Suppressor macrophage treated with lipopolysaccharide for 1 hour (primary cell): ENCODE measurements at regions not wholly inside any gene's neighbourhood (a gene's known extent, or its start where the extent isn't known, plus 50 kb on each side); places are given as distances from the start of the nearest gene placed in this dataset.
"Not testable (repeated sequence)": the region's sequence is repeated elsewhere in the genome, so short reads cannot be mapped to it uniquely, and the experiment has no call there.

Experiments
- DNase-seq, 3 donors: peaks; one replicate each; pipeline ENCODE4 v3.0.0-alpha.2; 2020 to 2022

DNA sequence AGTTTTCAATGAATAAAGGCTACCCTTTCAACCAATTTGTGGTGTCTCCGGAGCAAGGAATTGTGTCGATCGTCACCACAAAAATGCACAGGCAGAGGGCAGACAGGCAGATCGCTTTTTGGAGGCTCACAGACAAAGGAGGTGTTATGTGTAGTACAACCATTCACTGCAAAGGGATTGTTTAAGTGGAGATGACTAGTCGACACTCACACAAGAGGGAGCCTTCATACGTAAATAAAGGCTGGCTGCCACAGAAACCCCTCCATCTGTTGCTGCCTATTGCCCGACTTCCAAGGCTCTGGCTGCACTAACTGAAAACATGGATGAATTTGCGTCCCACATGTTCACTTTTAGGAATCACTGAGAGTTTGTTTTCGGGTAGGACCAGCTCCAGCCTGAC lies 281.1 kb downstream of the NKX6-1 start:
- DNase-seq, result no peak

DNA sequence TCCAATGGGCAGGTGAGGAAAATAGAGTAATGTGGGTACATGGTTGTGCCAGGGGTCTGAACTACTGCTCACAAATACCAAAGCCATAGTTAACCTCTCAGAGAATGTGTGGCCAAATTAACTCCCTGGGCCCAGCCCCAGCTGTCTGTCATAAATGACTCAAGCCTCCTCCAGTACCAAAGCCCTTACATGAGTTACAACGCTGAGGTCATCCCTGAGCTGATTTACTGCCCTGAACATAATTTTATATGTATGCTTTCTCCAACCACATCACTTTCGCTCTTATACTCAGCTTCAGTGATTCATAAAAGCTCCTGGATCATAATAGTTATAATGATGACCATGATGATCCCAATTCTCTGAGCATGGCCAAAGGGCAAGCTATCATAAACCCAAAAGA lies 283.9 kb downstream of the NKX6-1 start:
- DNase-seq, result no peak

DNA sequence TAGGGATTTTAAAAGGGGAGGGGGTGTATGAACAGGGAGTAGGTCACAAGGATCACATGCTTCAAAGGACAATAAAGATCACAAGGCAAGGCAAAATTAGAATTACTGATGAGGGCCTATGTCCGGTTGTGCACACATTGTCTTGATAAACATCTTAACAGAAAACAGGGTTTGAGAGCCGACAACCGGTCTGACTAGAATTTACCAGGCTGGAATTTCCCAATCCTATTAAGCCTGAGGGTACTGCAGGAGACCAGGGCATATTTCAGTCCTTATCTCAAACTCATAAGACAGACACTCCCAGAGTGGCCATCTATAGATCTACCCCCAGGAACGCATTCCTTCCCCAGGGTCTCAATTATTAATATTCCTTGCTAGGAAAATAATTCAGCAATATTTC lies 292.9 kb downstream of the NKX6-1 start:
- DNase-seq, result not testable (repeated sequence)

DNA sequence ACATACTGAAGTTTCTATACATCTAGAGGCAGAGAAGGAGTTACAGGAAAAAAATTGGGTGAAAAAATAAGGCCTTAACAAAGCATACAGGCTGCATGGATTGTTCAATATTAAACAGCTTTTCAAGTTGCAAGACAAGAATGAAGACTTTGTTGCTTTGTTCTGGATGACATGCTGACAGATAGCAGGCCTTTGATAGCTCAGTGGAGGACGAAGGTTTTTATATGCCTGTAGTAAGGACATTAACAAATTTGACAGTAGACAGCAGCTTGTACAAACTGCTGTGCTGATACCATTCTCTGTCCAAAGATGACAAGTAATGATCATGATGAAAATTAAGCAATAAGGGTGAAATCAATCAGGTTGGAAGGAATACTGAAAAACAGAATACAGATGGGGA lies 309.9 kb downstream of the NKX6-1 start:
- no peak for DNase-seq

DNA sequence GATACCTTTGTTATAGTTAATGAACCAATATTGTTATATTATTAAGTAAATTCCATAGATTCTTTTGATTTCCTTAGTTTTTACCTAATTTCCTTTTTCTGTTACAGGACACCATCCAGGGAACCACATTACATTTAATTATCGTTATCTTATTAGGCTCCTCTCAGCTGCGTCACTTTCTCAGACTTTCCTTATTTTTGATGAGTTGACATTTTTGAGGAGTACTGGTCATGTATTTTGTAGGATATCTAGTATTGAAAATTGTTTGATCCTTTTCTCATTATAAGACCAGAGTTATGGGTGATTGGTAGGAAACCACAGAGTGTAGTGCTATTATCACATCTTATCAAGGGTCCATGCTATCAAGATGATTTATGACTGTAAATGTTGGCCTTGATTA lies 319.7 kb downstream of the NKX6-1 start:
- no peak for DNase-seq

DNA sequence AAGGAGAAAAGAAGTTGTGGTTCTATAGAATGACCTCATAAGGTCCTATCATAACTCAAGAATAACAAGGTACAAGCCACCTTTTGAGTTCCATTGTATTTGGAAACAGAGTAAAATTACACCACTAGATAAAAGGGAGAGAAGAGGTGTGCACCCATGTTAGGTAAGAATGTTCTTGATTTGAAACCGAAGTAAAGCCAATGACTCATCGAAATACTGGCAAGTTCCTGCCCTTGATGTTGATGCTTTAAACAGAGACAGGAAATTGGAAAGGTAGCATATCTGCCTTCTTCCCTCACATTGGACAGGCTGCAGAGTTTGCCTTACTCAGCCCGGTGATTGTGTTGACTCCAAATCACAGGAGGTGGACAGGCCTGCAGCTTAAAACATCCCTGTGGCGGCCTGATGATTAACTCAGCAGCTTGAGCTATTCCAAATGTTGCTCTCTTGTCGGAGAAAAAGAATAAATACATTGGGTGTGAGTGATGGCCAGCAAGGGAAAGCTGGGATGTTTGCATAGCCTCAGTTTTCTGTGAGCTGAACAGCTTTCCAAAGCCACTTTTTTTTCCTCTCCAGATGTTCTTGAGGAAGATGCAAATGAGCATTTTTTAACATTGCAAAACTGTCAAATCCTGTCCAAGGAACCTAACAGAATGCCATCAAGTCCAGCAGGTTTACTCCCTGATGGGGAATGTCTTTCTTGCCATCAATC lies 321.1 kb downstream of the NKX6-1 start:
- DNase-seq, result no peak

DNA sequence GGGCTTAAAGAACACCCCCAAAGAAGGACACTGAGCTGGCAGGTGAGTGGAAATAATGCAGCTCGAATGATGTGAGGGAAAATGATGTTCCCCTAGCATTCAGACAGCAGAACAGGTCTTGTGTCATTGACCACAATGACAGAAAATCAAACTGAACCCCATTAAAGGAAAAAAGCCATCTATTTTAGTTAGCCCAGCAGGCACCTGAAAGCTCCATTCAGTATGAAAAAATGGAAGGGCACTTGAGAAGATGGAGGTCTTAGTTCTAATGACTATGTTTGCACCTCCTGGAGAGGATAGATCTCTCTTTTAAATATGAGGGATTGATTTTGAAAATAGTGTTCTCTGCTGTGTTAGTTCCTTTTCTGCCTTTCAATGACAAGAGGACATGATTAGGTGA lies 323.1 kb downstream of the NKX6-1 start:
- no peak for DNase-seq

DNA sequence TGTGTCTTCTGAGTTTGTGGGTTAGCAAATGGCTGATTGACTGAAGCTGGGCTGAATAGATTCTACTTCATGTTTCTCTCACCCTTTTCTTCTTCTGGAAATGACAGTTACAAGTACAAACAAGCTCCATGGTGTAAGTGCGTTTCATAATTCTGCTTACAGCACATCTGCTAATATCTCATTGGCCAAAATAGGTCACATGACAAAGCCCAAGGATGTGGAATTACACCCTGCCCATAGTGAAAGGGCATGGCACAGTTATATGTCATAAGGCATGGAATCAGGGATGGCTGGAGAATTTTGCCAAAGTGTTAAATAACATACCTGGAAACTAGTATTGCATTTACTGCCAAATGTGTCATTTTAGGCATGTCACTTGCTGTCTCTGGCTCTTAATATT lies 327.2 kb downstream of the NKX6-1 start:
- no peak for DNase-seq

DNA sequence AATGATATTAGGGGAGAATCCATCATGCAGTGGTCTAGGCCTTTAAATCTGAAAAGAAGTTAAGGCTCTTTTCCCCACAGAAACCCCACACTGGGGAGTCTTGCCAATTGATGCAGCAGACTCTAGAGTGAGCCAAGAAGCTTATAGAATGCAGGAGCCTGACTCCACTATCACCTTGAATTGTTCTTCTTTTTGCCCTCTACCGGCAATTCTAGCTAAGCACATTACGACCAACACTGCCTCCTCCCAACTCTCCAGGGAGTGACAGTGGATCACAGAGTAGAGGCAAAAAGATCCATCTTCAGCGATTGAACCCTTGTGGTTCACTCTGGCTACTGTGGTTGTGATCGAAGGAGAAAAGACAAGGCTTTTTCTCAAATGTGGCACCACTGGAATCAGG lies 331.5 kb downstream of the NKX6-1 start:
- DNase-seq, result no peak

DNA sequence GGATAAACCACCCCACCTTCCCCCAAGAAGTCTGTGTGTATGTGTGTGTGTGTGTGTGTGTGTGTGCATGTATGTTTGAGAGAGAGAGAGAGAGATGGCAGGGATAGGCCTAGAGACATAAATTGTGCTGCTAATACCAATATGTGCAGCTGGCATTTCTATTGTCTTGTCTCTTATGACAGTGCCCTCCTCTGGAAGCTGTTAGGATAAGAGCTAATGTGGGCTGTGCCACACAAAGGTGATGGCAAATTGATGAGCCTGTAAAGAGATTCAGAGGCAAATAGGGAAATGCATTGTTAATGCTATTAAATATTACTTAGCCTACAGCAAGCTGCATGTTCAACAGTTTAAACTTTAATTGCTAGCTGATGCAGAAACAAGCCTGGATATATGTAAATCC lies 332.0 kb downstream of the NKX6-1 start:
- DNase-seq, result no peak

DNA sequence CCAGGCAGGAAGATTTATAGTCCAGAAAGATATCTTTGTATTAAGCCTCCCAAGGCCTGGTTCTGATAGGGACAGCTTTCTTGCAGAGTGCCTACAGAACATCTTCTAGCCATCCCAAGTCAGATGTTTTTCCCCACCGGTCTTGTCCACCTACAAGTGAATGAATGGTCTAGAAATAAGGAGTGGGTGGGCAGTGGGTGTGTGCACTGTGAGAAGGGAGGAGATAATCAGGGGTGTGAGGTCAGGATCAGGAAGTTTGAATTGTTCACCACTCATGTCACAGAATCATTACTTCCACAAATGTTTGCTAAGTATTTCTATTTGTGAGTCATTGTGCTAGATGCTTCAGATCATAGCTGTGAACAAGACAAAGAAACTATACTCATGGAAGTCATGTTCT lies 332.6 kb downstream of the NKX6-1 start:
- peak in 1 of 3 donors; percentile 1 for DNase-seq

DNA sequence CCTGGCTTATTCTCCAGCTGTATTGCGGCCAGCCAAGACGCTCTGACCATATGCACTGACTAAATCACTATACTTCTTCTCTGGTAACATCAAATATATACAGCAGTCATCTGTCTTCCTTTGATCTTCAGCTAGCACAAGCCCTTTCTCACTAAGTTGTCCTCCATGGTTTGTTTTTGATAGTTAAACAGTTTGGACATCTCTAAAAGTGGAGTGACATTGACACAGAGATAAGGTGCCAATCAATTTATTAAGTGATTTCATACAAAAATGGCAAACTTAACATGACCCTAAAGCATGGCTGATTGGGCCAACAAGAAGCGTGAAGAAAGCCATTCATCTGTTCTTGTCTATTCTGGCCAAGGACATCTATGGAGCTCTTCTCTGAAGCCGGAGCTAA lies 334.9 kb downstream of the NKX6-1 start:
- no peak for DNase-seq

DNA sequence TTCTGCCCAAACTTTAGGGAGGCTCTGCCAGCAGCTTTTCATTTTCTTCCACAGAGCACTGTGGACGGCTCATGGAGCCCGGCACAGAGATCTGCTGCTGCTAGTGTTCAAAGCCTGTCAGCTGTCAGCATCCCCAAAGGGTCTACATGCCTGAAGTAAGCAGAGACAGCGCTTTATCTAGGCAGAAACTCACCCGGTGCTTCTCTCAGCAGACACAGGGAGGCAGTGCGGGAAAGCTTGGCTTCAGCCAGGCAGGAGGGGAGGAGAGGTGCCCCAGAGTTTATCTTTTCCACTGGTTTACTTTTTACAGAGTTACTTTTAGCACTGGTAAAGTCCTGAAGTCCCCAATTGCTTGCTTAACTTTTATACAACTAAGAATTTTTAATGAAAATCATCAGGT lies 339.3 kb downstream of the NKX6-1 start:
- no peak for DNase-seq

DNA sequence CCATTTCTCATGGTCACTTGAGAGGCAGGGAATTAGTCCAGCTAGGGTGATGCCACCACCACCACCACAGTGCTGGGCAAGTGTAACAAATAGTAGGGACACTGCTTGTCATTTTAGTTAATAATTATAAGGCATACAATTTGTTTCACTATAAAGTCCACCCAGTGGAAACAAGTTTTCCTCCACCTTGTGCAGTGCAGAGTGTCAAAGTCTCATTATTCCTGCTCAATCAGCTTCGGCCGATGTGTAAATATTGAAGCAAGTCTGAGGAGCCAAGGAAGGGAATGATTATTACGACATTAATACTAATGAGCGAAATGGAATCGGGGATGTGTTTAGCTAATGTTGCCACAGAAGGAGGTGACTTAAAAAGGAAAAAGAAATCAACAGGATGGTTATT lies 340.4 kb downstream of the NKX6-1 start:
- no peak for DNase-seq

DNA sequence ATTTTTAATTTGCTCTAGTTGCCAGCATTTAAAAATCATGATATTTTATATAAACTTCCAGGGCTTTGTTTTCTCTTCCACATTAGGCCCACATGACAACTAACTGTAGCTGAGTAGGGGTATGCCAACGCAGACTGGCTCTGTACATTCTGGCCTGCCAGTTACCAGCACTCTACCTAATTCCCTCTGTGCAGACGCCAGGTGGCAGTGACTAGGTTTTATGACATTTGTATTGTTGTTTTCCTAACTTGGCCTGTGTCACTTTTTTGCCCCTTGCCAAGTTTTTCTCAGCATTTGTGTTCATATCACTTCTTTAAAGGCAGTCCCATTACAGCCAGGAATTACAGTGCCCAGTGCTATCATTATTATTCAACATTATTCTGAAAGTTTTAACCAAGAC lies 347.5 kb downstream of the NKX6-1 start:
- no peak for DNase-seq

DNA sequence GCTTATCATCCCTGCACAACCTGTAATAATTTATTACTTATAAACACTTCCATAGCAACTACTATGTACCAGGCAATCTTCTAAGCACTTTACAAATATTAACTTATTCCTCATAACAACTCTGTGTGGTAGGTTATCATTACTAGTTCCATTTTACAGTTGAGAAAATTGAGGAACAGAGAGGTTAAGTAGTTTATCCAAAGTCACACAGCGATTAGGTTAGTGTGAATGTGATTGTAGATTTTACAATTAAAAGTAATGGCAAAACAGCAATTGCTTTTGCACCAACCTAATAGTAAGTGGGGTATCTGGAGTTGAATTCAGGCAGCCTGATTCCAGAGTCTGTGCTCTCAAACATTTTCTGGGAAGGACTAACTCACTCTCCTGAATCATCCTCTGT lies 348.9 kb downstream of the NKX6-1 start:
- no peak for DNase-seq

DNA sequence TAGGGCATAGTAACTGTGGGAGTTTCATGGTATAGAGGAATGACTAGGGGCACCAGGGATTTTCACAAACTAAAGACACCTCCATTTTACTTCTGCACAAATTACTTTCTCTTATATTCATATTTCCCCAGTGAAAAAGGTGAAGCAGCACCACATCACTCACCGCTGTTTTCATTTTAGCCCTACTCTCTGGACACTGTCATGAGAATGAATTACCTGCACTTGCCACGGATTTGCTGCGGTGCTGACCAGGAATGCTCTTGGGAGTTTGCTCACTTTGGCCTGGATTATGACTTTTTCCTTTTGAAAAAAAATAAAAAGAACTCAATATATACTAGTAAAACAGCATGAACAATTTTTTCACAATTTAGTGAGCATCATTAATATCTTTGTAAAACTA lies 351.3 kb downstream of the NKX6-1 start:
- DNase-seq, result no peak

DNA sequence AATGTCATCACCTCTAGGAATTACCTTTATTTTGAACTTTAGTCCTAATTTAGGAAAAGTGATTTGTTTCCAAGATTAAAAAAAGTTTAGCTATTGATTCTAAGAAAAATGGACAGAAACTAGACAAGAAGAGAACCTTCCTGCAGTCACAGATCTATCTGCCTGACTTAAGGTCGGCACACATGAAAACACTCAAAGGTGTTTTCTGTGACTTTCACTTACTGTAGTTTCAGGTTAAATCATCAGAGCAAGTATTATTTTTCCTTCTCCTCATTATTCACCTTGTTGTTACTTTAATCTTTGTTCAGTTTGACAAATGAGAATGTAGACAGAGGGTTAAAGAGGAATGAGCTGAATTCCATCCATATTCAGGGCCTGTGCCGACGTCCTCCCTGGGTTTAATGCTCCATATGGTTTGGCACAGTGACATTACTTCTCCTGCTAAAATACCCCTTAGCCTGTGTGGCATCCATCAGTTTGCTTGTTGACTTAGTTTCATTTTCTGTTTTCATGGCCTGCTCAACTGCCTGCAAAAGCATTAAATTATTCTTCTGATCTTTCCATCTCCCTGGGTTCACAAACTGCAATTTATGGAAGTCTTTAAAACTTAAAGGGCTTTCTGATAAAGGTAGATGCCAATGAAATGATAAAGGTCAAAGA lies 352.7 kb downstream of the NKX6-1 start:
- DNase-seq, result no peak

DNA sequence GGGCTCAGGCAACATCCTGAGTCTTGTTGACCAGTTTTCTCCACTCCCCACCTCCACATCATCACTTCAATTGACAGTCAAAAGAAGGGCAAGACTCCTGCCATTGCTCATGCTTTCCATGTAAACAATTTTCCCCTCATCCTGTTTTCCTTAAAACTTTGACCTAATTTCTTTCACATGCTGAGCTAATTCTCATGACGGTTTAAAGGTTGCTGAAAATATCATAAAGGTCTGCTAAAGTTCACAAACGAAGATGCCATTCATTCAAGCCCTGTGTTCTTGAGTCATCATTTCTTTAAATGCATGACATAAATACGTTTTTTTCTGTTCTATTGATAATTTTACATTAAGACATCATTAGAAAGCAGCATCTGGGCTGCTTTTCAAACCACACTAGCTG lies 353.9 kb downstream of the NKX6-1 start:
- no peak for DNase-seq

DNA sequence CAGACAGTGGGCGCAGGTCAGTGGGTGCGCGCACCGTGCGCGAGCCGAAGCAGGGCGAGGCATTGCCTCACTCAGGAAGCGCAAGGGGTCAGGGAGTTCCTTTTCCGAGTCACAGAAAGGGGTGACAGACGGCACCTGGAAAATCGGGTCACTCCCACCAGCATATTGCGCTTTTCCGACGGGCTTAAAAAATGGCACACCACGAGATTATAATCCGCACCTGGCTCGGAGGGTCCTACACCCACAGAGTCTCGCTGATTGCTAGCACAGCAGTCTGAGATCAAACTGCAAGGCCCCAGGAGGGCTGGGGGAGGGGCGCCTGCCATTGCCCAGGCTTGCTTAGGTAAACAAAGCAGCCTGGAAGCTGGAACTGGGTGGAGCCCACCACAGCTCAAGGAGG lies 372.2 kb downstream of the NKX6-1 start:
- DNase-seq, result not testable (repeated sequence)

DNA sequence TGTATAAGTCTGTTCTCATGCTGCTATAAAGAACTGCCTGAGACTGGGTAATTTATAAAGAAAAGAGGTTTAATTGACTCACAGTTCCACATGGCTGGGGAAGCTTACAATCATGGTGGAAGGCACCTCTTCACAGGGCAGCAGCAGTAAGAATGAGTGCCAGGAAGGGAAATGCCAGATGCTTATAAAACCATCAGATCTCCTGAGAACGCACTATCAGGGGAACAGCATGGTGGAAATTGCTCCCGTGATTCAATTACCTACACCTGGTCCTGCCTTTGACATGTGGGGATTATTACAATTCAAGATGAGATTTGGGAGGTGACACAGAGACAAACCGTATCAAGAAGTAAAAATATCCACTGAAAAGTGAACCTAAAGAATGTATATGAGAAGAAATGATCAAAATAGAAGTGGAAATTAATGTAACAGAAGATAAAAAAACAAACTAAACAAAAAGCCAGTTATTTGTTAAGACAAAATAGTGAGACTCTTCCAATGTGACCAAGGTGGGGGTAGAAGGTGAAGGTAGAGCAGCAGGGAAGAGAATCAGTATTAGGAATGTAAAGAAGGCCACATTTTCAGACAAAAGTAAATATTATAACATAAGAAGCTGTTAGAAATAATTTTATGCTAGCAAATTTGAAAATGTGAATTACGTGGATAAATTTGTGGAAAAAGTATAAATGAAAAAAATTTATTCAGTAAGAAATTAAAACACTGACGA lies 372.9 kb downstream of the NKX6-1 start:
- no peak for DNase-seq

DNA sequence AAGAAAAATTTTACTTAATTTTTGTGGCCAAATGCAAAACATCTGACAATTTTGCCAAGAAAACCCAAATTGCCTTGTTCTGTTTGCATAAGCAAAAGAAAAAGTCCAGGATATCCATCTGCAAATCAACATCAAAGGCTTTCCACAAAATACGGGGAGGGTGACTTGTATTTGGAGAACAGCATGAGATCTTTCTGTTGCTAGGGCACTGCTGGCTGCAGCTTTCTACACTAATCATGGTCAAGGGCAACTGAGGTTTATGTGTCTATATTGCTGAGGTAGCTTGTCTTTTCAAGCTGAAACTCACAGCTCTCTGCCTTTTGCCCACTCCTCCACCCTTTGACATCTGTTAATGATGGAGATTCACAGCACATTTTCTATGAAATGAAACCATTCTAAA lies 389.1 kb downstream of the NKX6-1 start:
- no peak for DNase-seq

DNA sequence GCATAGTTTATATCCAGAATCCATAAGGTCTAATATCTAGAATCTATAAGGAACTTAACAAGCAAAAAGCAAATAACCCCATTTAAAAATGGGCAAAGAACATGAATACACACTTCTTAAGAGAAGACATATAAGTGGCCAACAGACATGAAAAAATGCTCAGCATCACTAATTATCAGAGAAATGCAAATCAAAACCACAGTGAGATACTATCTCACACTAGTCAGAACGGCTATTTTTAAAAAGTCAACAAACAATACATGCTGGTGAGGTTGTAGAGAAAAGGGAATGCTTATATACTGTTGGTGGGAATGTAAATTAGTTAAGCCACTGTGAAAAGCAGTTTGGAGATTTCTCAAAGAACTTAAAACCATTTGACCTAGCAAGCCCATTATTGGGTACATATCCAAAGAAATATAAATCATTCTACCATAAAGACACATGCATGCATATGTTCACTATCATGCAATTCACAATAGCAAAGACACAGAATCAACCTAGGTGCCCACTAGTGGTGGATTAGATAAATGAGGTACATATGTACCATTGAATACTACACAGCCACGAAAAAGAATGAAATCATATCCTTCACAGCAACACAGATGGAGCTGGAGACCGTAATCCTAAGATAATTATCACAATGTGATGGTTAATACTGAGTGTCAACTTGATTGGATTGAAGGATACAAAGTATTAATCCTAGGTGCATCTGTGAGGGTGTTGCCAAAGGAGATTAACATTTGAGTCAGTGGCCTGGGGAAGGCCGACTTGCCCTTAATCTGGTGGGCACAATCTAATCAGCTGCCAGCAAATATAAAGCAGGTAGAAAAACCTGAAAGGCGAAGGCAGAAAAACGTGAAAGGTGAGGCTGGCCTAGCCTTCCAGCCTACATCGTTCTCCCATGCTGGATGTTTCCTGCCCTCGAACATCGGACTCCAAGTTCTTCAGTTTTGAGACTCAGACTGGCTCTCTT lies 397.2 kb downstream of the NKX6-1 start:
- DNase-seq, result not testable (repeated sequence)
